GM23338 (cell line): ENCODE measurements at regions not wholly inside any gene's neighbourhood (a gene's known extent, or its start where the extent isn't known, plus 50 kb on each side); places are given as distances from the start of the nearest gene placed in this dataset.

Experiments
- ATAC-seq: fragments of 200-7000 bp; cut with Tn5 transposase; 3 replicates; pipeline ENCODE4 v1.9.1; 2020
- DNase-seq: peaks from one replicate; pipeline ENCODE4 v3.0.0-alpha.2; 2015; ENCODE audit warnings: low spot score
- H2AFZ ChIP-seq: fragments of 200-600 bp; sonication (generic); 2 replicates; pipeline ENCODE4 v1.8.0; 2016; ENCODE audit warnings: antibody characterized with exemption, mild to moderate bottlenecking, moderate library complexity
- H3F3A ChIP-seq: fragments of 200-600 bp; sonication (generic); replicated peaks from 2 replicates; pipeline ENCODE4 v1.8.0; 2017; ENCODE audit warnings: antibody characterized with exemption, mixed run types, low read depth
- H3K27ac ChIP-seq: fragments of 200-600 bp; sonication (generic); 2 replicates; pipeline ENCODE4 v1.6.1; 2016; ENCODE audit warnings: low read depth
- H3K27me3 ChIP-seq: fragments of 200-600 bp; sonication (generic); 2 replicates; pipeline ENCODE4 v1.8.0; 2016; ENCODE audit warnings: mild to moderate bottlenecking, mixed run types, moderate library complexity; ENCODE audit not compliant: insufficient read depth
- H3K36me3 ChIP-seq: fragments of 200-600 bp; sonication (generic); 2 replicates; pipeline ENCODE4 v1.8.0; 2016; ENCODE audit warnings: mild to moderate bottlenecking; ENCODE audit not compliant: insufficient read depth
- H3K4me1 ChIP-seq: fragments of 200-600 bp; sonication (generic); 2 replicates; pipeline ENCODE4 v1.8.0; 2016; ENCODE audit warnings: mild to moderate bottlenecking, moderate library complexity; ENCODE audit not compliant: insufficient read depth
- H3K4me2 ChIP-seq: fragments of 200-600 bp; sonication (generic); 2 replicates; pipeline ENCODE4 v1.7.1; 2017; ENCODE audit warnings: mixed run types
- H3K4me3 ChIP-seq: fragments of 200-600 bp; sonication (generic); 2 replicates; pipeline ENCODE4 v1.6.1; 2016; ENCODE audit warnings: mixed run types
- H3K79me2 ChIP-seq: fragments of 200-600 bp; sonication (generic); replicated peaks from 2 replicates; pipeline ENCODE4 v1.8.0; 2017; ENCODE audit warnings: mild to moderate bottlenecking; ENCODE audit not compliant: insufficient read depth
- H3K9me2 ChIP-seq: fragments of 200-600 bp; sonication (generic); 2 replicates; pipeline ENCODE4 v1.8.0; 2017; ENCODE audit not compliant: insufficient read depth
- H4K20me1 ChIP-seq: fragments of 200-600 bp; sonication (generic); replicated peaks from 2 replicates; pipeline ENCODE4 v1.8.0; 2017; ENCODE audit warnings: mild to moderate bottlenecking; ENCODE audit not compliant: insufficient read depth
- H3K27ac Mint-ChIP-seq: 2 replicates; pipeline ENCODE4 v1.8.0; 2020; ENCODE audit warnings: inconsistent platforms, mild to moderate bottlenecking, moderate library complexity, mixed read lengths
- H3K27me3 Mint-ChIP-seq: 3 replicates; pipeline ENCODE4 v1.8.0; 2022; ENCODE audit warnings: low read depth, mild to moderate bottlenecking, moderate library complexity, mixed read lengths, inconsistent platforms; ENCODE audit not compliant: insufficient read depth, poor library complexity
- H3K36me3 Mint-ChIP-seq: 3 replicates; pipeline ENCODE4 v1.8.0; 2021; ENCODE audit warnings: low read depth, mild to moderate bottlenecking, inconsistent platforms, moderate library complexity, mixed read lengths
- H3K4me1 Mint-ChIP-seq: 3 replicates; pipeline ENCODE4 v1.8.0; 2020; ENCODE audit warnings: mild to moderate bottlenecking, inconsistent platforms, mixed read lengths
- H3K4me3 Mint-ChIP-seq: 3 replicates; pipeline ENCODE4 v1.8.0; 2021; ENCODE audit warnings: moderate library complexity, mild to moderate bottlenecking, inconsistent platforms, mixed read lengths
- H3K9me3 Mint-ChIP-seq: 3 replicates; pipeline ENCODE4 v1.8.0; 2020; ENCODE audit warnings: moderate library complexity, mild to moderate bottlenecking, inconsistent platforms, mixed read lengths
- CREB1 ChIP-seq: fragments of 250-450 bp; sonication (Bioruptor Pico); IDR thresholded peaks from 2 replicates; pipeline ENCODE4 v1.5.0; 2020; ENCODE audit warnings: low read depth, mild to moderate bottlenecking, moderate library complexity
- CTCF ChIP-seq, 2 experiments: fragments of 200-600 bp in 1 of 2; sonication (generic) in 1 of 2; conservative IDR thresholded peaks; 2 replicates each; pipeline versions ENCODE4 v1.5.1 to v1.6.1; 2016 to 2017; ENCODE audit warnings: antibody characterized with exemption in 2 of 2, low read depth in 2 of 2, mild to moderate bottlenecking in 2 of 2, moderate library complexity in 1 of 2
- ETS1 ChIP-seq: IDR thresholded peaks from 2 replicates; pipeline ENCODE4 v1.6.1; 2016; ENCODE audit warnings: antibody characterized with exemption
- EZH2 ChIP-seq: fragments of 200-600 bp; sonication (generic); IDR thresholded peaks from one replicate; pipeline ENCODE4 v1.8.0; 2017; ENCODE audit warnings: antibody characterized with exemption, mild to moderate bottlenecking, low read depth; ENCODE audit not compliant: unreplicated experiment
- EZH2phosphoT487 ChIP-seq: fragments of 200-600 bp; sonication (generic); IDR thresholded peaks from one replicate; pipeline ENCODE4 v1.8.1; 2018; ENCODE audit warnings: antibody characterized with exemption; ENCODE audit not compliant: unreplicated experiment
- JUNB ChIP-seq: IDR thresholded peaks from one replicate; pipeline ENCODE4 v1.6.1; 2016; ENCODE audit warnings: antibody characterized with exemption; ENCODE audit not compliant: unreplicated experiment
- NANOG ChIP-seq: IDR thresholded peaks from 2 replicates; pipeline ENCODE4 v1.6.1; 2016; ENCODE audit warnings: antibody characterized with exemption, borderline replicate concordance
- POLR2AphosphoS5 ChIP-seq: IDR thresholded peaks from 2 replicates; pipeline ENCODE4 v1.6.1; 2016; ENCODE audit warnings: antibody characterized with exemption, low read depth
- REST ChIP-seq: IDR thresholded peaks from one replicate; pipeline ENCODE4 v1.6.1; 2018; ENCODE audit warnings: antibody characterized with exemption; ENCODE audit not compliant: unreplicated experiment
- STAT1 ChIP-seq: IDR thresholded peaks from one replicate; pipeline ENCODE4 v1.6.1; 2016; ENCODE audit warnings: antibody characterized with exemption; ENCODE audit not compliant: unreplicated experiment
- ZNF114 ChIP-seq: fragments of 250-450 bp; sonication (Bioruptor Pico); IDR thresholded peaks from 2 replicates; pipeline ENCODE4 v1.5.0; 2020; ENCODE audit warnings: mild to moderate bottlenecking, moderate library complexity
- ZNF331 ChIP-seq: fragments of 250-450 bp; sonication (Bioruptor Pico); IDR thresholded peaks from 2 replicates; pipeline ENCODE4 v1.5.0; 2020; ENCODE audit warnings: low read depth, mild to moderate bottlenecking, moderate library complexity
- ZNF462 ChIP-seq: fragments of 250-450 bp; sonication (Bioruptor Pico); IDR thresholded peaks from 2 replicates; pipeline ENCODE4 v1.5.0; 2020; ENCODE audit warnings: mild to moderate bottlenecking, moderate library complexity

GRCh38 chr4:165780735-165781134 lies 92.3 kb upstream of the TLL1 start:
- no peak for ATAC-seq

More at GRCh38 chr4:165780735-165781134, 92.3 kb upstream of the TLL1 start:
- Histone ChIP-seq H4K20me1 (no peaks in the 10 kb centered on the region), H3K79me2 (no peaks in the 10 kb centered on the region), H3K27ac (no peak overlapping the region), H3F3A (no peaks in the 10 kb centered on the region), H2AFZ (no peak overlapping the region), H3K9me2 (no peaks in the 10 kb centered on the region), H3K27me3 (no peaks in the 10 kb centered on the region), H3K36me3 (no peaks in the 10 kb centered on the region), H3K4me3 (no peak overlapping the region), H3K4me1 (peaks cover 10% of the 10 kb centered on the region), H3K4me2 (no peak overlapping the region)
- H3K36me3 Mint-ChIP-seq = no peaks in the 10 kb centered on the region; the same call in 2 of the 3 replicates
- TF ChIP-seq ZNF462 (CRISPR knock-in tag) (no peak), POLR2AphosphoS5 (no peak), ETS1 (no peak), REST (no peak), EZH2 (no peak), ZNF331 (CRISPR knock-in tag) (no peak), NANOG (no peak), EZH2phosphoT487 (no peak), STAT1 (no peak), ZNF114 (no peak), CTCF (conservative IDR thresholded peaks at IDR 0.05; ENCODE audit: low read depth in 2 of 2) (no peak), CREB1 (CRISPR knock-in tag) (no peak), JUNB (no peak)
- H3K9me3 Mint-ChIP-seq = peaks cover 7% of the 10 kb centered on the region; the same call in 1 of the 3 replicates
- peaks cover 7% of the 10 kb centered on the region for H3K4me1 Mint-ChIP-seq
- no peak overlapping the region for H3K4me3 Mint-ChIP-seq
- no peaks in the 10 kb centered on the region for H3K27me3 Mint-ChIP-seq
- H3K27ac Mint-ChIP-seq = no peak overlapping the region
- no peak for DNase-seq
